ENCODE measurements at regions not wholly inside any gene's neighbourhood (a gene's known extent, or its start where the extent isn't known, plus 50 kb on each side); places are given as distances from the start of the nearest gene placed in this dataset.

DNA sequence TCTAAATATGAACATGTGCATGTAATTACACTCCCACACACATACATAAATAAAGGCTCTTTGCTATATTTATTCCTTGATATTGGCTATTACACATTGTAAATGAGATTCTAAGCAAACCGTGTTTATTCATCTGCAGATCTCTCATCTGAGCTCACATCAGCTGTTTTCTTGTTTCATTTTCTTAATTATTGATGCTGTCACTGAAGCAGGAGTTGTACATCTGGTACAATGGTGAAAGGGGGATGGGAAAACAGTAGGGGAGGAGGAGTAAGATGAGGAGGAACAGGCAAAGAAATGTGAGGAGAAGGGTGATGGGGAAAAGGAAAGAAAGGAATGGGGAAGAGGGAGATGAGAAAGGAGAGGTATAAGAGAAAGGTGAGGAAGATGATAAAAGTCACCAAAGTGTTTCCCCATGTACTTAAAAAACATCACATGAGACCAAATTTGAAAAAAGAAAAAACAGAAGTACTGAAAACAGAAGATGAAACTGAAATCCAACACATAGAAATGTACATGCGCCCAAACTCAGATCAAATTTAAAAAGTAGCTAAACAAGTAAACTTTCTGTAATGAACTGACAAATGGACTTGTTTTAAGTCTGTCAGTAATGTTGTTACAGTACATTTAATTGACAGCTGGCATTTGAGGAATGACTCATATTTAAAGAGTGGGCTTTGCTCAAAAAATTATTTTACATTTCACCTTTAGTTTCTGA, 472.2 kb downstream of the ARL4A start:
- DNase-seq, result no peak

DNA sequence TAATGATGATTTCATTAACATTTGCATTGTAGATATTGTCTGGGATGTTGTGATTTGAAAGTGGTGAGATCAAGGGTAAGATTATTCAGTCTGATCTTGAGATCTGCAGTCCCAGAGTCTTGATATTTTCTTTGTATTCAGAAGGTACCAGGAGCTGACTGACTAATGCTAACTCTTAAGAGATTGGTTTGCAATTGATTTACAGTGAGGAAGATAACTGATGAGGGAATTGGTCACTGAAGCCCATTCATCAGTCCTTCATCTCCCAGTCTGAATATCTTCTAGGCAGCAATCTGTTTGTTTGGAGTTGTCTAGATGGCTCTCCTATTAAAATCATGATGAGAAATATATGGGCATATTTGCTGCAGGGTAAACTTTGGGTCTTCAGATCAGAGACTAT, 473.7 kb downstream of the ARL4A start:
- no peak for DNase-seq

DNA sequence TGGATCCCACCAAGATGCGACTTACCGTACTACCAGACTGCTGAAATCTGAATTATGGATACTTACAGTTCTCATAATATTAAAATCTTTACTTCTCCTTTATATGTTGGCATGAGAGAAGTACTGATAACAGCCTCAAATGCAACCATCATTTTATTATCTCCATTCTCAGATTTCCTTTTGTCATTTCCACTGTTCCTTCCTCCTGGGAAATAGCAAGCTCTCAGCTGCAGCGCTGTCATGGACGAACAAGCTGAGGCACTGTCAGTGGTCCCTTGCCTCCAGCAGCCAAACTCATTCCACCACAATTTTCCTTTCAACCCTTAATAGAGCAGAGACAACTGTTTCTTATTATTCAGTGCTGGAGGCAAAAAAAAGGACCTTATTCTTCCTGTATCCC, 478.4 kb downstream of the ARL4A start:
- DNase-seq, result no peak

DNA sequence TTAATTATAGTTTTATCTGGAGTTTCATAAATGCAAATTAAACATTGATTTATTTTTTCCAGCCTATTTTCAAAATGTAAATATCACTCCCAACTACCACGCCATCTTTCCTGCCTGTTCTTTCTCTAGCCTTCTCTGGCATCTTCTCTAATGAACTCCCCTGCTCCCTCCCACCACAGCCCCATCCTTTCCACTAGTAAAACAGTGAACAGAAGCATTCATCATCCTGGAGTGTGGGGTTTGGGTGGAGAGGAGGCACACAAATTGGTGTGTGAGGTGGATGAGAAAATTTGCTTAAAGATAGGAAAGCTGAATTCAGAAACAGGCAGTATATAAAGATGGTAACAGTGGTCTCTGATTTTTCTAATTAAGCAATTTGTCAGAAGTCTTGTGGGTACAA, 479.4 kb downstream of the ARL4A start:
- no peak for DNase-seq

DNA sequence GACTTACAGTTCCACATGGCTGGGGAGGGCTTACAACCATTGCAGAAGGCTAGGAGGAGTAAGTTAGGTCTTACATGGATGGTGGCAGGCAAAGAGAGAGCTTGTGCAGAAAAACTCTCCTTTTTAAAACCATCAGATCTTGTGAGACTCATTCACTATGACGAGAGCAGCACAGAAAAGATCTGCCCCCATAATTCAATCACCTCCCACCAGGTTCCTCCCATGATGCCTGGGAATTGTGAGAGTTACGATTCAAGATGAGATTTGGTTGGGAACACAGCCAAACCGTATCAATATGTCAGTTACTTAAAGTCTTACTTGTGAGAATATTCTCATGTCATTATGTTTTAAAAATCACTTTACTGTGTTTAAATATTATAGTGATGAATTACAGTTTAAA, 481.9 kb downstream of the ARL4A start:
- DNase-seq, result no peak

DNA sequence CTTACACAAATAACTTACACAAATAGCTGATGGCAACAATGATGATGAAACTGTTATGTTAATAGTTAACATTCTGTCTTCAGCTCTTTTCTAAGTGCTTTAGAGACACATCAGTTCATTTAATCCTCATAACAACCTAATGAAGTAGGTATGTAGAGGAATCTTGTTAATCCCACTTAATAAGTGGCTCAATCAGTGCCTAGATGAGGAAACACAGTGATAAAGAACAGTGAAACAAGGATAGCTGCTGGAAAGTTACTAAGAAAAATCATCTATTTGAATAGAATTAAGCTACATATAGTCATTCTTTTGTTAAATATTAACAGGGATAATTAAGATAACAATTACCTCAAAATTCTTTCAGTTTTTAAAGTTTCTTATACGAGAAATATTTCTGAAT, 487.6 kb downstream of the ARL4A start:
- DNase-seq, result no peak

DNA sequence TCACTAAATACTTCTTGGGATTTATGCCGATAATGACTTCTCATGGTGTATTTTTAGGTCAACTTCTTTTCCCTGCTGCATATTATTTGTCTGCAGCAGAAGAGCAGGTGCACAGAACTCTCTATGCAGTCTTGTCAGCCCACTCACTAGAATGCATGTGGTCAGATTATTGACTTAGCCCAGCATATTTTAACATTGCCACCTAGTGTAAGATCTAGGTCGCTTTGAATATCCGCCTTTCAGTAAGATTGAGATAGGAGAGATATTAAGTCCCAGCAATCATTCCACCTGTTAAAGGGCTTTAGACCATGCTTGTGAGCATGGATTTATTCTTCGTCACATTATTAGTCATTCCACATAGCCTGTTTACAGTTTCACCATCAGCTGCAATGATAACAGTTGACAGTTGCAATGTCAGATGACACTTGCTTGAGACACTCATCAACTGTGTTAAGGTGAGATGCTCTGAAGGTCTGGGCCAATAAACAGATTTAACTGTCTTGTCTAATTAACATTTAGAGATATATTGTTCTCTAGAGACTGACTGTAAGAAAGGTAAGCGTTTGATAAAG, 491.7 kb downstream of the ARL4A start:
- DNase-seq, result no peak

DNA sequence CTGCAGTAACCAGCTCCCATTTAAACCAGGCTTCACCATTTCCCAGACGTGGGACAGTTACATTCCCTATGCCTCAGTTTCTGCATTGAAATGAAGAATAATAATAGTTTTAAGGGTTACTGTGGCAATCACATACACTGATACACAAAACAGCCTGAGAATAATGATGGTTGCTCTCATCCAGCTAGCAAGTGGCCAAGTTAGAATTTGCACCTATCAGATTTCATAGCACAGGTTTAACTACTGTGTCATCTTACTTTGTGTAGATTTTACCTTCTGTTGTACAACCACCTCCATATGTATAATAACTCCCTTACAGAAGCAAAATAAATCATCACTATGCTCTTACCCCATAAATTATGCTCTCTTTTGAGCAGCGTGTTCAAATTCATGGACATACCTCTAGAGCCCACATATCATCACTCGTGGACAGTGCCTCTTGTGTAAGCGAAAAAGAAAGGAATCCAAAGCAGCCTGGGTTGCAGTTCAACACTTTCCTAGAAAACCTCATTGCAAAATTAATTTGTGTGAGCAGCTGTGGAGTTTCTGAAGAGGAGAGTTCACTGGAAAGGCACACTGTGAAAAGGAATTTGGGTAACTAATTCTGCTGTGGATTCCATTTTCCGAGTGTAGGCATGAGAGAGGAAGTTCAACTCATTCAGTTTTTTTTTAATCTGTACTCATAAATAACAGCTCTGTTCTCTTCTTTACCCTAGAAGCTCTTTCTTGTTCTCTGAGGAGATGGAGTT, 492.5 kb downstream of the ARL4A start:
- no peak for DNase-seq

DNA sequence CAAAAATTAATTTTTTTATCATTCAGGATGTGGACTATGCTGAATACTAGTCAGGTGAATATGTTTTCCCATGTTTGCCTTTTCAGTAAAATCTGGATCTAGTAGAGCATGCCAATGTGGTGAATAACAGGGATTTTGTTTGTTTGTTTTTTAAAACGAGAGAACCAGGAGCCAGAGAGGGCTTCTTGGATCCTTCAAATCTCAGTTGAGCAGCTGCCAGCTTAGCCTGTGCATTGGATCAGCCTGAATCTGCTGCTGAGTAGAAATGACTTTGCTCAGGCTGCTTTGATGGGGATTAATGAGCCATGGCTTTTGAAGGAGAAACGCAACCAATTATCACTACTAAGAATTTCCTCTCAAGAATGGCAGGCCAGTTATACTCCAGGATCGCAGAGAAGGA, 493.8 kb downstream of the ARL4A start:
- no peak for DNase-seq

DNA sequence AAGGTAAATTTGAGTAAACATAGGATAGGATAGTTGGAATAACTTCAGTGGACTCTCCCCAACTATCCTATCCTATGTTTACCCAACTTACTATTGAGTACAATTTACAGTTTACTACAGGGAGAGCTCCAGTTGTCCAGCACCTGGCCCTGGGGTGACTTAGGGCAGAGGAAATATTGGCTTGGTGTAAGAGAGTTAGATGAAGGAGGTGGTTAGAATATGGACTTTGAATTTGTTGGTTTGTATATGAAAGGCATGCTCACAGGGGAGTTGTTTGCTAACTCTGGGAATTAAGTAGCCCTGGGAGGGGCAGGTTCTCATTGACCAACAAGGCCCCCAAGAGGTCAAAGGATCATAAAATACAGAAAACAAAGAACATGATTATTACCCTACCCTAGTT, 497.7 kb downstream of the ARL4A start:
- no peak for DNase-seq

DNA sequence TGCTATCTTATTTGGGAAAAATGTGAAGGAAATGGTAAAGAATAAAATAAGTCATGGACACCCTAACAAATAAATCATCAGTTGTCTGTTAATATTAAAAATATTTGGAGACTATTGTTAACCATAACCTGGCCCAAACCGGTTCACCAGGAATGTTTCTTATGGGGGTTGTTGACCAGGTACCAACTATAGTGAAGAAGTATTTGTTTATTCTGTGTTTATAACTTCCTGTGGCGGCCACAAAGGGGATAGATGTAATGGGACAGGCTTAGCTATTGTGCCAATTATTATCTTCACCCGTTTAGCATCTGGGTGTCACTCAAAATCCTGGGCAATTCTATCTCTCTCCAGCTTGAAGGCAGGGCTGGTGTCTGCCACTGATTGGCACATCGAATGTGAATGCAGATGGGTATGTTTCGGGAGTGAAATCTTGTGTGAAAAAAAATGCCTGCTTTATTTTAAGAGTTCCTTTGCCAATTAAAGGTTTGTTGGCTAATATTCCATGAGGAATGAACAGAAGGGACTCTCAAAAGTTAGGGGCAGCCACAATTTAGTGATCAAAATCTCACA, 500.9 kb downstream of the ARL4A start:
- no peak for DNase-seq

DNA sequence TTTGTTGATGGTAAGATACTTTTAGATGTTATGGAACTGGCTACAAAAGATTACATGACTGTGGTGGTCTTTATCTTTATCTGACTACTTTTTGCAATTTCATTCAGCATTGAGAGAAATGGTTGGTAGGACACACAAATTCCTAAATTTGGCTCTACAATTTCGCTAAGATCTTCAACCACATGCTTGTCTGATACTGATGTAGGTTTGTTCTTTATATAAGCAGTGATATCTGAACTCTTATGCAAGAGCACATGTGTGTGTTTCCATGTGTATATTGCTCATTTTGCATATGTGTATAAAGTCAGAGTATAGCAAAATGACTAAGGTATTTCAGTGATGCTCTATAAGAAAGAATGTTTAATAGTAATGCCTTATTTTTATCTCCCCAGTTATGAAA, 501.5 kb downstream of the ARL4A start:
- DNase-seq, result no peak

DNA sequence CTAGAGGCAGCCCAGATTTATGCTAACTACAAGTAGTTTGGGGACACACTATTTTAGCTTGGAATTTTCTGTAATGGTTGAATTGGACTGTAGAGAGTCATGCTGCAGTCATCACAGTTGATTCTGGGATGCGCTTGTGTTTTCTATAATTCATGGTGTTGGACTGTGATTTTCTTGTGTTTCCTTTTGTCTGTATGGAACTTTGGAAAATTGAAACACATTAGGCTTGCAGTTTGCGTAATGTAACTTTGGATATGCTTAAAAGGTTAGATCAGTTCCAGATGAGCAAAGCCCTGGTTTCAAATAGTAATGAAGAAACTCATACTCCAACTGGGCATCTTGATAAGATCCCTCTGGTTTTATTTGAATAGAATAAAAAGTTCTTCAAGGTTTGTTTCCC, 502.2 kb downstream of the ARL4A start:
- no peak for DNase-seq

DNA sequence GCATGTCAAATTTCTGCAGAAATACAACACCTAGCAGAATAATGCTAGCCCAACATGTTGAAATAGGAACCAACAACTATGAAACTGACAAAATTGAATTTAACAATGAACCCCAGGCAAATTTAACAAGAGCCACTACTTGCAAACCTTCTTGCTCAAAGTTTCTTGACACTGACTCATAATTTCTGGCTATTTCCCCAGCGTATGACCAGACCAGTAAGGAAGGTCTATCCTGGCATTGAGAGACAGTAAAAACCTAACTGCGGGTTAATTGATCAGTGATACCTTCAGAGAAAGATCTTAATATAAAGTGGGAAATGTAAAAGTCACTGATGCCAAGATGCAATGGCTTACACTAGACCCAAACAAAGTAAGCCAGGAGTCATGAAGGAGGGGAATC, 510.1 kb downstream of the ARL4A start:
- DNase-seq, result no peak

DNA sequence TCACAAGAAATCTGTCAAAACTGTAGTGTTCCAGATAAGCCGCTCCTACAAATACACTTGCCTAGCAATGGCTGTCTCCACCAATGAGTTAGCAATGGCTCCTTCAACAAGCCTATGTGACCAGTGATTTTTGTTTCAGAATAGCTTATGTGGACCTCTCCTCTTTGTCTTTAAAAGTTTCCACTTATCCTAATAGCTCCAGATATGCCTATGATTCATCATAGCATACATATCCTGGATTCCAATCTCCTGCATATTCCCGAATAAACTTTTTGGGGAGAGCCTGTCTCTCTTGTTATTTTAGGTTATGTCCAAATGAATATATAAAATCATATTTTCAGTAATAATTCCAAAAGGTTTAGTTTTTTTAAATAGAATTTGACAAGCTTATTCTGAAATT, 510.6 kb downstream of the ARL4A start:
- no peak for DNase-seq

DNA sequence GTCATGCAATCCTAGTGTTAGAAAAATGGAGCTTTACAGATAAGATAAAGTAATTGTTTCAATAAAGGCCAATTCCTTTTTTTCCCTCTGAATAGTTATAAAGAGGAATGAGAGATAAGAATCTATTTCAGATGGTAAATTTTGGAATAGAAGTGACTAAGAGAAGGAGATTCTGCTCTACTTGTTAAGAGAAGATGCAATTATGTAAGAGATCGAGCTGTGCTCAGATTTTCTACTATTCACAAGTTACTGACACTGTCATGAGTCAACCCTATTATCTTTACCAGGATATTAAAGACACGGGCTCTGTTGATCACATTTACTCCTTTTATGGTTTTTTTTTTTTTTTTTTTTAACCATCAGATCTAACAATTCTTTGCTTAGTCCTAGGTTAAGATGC, 511.3 kb downstream of the ARL4A start:
- DNase-seq, result no peak

DNA sequence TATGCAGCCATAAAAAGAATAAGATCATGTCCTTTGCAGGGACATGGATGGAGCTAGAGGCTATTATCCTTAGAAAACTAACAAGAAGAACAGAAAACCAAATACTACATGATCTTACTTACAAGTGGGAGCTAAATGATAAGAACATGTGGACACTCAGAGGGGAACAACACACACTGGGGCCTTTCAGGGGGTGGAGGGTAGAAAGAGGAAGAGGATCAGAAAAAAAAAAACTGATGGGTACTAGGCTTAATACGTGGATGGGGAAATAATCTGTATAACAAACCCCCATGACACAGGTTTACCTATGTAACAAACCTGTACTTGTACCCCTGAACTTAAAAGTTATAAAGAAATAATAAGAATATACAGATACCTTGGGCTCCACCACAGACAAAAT, 514.2 kb downstream of the ARL4A start:
- DNase-seq, result no peak

DNA sequence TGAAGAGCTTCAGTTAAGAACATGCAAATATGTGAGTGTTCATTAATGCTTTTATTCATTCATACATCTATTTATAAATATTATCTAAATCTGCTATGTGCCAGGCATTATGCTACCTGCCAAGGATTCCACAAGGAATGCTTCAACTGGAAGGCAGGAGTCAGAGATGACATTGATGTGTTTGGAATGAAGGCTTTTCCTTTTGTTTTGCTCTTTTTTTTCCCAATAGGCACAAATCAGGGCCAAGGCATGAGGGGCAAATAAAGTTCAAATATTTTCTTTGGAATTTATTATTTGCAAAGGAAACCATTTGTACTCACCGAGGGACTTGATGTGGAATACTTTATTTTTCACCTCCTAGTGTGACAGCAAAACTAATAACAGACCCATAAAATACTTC, 530.3 kb downstream of the ARL4A start:
- no peak for DNase-seq

DNA sequence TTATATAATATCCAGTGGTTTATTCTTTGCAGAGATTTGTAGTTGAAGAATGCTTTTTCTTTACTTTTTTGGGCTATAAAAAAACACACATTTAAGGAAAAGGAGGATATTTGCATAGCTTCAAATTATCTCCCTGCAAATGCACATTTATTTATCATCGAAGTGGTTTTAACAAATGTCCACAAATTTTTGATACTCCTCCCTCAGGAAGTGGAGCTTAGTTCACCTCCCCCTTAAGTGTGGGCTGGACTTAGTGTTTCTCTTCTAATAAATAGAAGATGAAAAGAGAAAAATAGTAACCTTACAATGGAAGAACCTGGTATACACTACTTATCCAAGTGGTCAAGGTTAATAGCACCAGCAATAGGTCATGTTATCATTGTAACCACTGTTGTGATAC, 537.6 kb downstream of the ARL4A start:
- DNase-seq, result no peak

DNA sequence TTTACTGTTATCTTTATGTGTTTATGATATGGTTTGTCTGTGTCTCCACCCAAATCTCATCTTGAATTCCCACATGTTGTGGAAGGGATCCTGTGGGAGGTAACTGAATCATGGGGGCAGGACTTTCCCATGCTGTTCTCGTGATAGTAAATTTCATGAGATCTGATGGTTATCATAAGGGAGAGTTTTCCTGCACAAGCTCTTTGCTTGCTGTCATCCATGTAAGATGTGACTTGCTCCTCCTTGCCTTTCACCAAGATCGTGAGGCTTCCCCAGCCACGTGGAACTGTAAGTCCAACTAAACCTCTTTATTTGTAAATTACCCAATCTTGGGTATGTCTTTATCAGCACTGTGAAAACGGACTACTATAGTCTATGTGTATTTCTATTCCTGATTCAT, 539.0 kb downstream of the ARL4A start:
- no peak for DNase-seq

DNA sequence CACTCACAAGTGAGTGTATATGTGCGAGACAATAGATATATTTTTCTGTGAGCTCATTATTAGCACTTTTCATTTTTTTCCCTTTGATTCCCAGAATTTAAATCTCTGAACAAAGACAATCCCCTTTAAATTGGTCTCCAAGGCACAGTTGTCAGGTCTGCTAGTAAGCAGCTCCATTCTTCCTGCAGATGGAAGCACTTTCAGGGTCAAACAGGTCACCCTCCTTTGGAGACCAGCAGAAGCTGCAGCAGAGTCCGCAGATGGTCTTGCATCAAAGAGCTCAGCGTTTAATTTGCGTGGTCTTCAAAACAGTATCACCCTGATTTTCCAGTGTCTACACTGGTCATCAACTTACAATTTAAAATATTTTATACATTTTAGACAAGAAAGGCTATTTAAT, 543.8 kb downstream of the ARL4A start:
- no peak for DNase-seq

DNA sequence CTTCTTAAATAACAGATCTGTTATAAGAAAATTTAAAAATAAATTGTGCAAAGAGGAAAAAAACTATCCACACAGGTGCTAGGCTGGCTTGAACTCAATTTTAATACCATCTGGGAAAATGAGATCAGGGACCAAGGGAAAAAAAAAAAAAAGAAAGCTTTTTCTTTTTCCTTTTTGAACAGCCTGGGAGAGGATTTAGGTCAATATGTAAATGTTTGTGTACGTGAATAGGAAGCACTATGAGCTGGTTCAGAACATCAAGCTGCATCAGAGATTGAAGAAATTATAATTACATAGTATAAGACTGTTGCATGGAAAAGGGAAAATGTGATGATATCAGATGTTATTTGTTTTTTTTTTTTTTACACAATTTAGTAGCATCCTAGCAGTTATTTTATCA, 548.0 kb downstream of the ARL4A start:
- DNase-seq, result no peak

DNA sequence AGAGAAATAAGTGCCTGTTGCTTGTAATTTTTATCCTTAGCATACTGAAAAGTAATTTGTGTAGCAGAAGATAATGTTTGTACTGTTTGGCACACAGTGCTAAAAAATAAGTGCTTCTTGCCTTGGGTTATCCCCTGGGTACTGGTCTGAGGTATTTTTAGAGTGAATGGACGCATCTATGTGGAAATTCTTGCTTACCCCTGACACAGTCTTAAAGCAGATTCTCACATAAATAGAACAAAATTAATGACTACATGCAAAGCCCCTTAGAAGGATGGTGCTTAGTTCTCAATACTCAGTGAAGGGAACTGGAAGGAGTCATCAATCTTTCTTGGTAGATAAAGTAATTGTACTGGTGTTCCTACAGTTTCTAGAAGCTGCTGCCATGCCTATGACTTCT, 548.6 kb downstream of the ARL4A start:
- DNase-seq, result no peak

DNA sequence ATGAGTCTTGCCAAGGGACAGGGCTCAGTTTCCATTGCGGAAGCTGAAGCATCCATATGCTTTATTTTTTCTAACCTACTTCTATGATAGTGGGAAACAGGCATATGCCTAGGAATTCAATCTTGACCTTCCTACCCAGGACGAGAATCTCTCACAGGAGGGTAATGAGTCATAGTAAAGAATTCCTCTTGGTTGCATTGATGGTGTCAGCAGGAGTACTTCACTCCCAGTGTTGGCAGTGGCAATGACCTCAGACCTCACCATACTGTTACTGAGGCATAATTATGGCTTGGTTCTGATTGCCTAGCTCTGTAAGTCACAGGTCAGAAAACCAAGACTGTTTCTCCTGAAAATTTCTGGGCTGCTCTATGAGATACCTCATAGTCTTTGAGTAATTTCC, 552.9 kb downstream of the ARL4A start:
- no peak for DNase-seq

Data from CD4-positive, alpha-beta T cell treated with Interferon alpha-2 for 1 hour (primary cell).